ENCODE measurements at regions not wholly inside any gene's neighbourhood (a gene's known extent, or its start where the extent isn't known, plus 50 kb on each side); places are given as distances from the start of the nearest gene placed in this dataset.
"Not testable (repeated sequence)": the region's sequence is repeated elsewhere in the genome, so short reads cannot be mapped to it uniquely, and the experiment has no call there.

- peak; percentile 62 for DNase-seq
Measured at GRCh38 chr10:4633776-4634175, 192.2 kb upstream of the AKR1E2 start.

DNA sequence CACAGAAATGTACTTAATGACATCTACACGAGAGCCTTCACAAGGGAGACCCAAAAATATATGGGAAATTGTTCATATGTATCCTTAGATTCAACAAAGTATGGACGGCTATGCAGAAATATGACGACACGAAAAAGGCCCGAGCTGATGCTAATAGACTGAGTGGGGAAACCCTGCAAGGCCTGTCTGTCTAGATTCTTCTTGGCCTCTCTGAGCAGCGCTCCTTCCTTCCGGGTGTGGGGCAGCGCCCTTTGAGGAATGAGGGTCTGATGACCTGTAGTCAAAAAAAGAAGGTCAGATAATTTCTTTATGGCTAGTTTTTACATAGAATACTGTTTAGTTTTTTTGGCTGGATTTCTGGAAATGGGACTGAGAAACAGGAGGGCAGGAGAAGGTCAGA lies 192.8 kb upstream of the AKR1E2 start:
- no peak for DNase-seq

DNA sequence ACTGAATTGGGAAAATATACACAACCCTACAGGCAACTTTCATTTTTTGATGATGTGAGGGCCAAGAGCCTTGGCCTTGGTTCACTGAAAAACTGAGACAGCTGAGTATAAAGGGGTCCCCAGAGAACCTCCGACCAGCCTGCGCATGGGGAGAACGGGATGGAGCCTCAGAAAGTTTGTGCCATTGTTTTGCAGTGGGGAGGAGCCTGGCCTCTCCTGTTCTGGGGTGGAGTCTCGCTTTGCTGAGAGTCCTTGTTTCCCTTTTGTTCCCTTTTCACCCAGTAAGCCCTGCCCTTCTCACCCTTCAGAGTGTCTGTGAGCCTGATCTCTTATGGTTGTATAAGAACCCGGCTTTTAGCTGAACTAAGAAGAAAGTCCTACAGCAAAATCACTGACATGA lies 193.2 kb upstream of the AKR1E2 start:
- no peak for DNase-seq

GRCh38 chr10:4626919-4627318 lies 199.1 kb upstream of the AKR1E2 start:
- DNase-seq, result no peak

DNA sequence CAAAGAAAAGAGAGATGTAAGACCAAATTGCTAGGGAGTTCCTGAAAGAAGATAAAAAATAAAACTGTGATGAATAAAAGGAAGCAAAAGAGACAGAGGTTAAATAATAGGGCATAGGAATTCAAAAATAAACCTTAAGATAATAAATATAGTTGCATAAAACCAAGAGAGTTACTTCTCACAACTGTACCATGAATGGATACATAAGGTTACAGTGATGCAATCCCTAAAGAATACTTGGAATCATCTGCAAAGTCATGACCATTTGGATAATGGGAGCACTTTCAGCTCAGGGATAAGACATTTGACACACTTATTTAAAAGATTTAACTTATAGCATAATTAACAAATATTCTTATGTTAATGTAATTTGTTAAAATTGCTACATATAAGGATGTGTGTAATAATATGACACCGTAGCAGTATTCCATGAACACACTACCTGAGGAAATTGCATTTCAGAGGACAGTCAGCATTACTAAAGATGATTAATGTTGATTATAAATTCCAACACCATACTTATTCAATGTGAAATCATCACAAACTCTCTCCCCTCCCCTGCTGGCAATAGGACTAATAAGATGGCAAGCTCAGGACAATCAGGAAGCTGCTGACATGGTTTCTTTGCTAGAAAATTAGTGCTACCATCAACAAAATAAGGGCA lies 202.1 kb upstream of the AKR1E2 start:
- no peak for DNase-seq

GRCh38 chr10:4623200-4623599 lies 202.8 kb upstream of the AKR1E2 start:
- DNase-seq, result no peak

- DNase-seq, result no peak
Measured at GRCh38 chr10:4622384-4622783, 203.6 kb upstream of the AKR1E2 start.

- no peak for DNase-seq
Measured at GRCh38 chr10:4617589-4617988, 208.4 kb upstream of the AKR1E2 start.

DNA sequence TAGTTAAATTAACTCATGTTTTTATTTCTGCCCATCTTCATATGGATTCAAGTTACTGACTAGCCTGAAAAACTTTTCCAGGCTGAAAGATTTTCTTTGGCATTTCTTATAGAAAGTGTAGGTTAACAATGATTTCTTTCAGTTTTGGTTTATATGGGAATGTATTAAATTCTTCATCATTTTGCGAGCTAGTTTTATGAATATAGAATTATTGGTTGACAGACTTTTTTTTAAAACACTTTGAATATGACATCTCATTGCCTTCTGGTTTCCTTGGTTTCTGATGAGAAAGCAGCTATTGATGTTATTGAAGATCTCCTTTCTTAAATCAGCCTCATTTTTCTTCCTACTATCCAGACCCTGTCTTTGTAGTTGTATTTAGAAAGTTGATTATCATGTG lies 211.0 kb upstream of the AKR1E2 start:
- DNase-seq, result no peak

DNA sequence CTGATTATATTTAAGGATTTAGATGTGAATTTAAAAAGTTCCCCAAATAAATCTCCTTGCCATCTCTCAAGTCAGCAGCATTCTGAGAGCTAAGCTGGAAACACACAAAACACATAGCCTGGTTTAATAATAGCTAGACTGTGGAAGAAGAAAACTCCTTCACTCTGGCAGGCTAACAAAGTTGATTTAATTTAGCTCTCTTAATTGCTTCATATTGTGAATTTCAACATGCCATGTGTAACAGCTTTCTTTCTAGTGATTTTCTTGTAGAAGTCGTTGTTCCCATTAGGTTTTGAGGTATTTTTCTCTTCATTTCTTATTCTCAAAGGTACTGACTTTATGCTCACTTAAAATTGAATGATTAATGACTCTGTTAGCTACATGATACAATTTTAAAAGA lies 216.8 kb upstream of the AKR1E2 start:
- no peak for DNase-seq

- DNase-seq, result no peak
Measured at GRCh38 chr10:4607681-4608080, 218.3 kb upstream of the AKR1E2 start.

DNA sequence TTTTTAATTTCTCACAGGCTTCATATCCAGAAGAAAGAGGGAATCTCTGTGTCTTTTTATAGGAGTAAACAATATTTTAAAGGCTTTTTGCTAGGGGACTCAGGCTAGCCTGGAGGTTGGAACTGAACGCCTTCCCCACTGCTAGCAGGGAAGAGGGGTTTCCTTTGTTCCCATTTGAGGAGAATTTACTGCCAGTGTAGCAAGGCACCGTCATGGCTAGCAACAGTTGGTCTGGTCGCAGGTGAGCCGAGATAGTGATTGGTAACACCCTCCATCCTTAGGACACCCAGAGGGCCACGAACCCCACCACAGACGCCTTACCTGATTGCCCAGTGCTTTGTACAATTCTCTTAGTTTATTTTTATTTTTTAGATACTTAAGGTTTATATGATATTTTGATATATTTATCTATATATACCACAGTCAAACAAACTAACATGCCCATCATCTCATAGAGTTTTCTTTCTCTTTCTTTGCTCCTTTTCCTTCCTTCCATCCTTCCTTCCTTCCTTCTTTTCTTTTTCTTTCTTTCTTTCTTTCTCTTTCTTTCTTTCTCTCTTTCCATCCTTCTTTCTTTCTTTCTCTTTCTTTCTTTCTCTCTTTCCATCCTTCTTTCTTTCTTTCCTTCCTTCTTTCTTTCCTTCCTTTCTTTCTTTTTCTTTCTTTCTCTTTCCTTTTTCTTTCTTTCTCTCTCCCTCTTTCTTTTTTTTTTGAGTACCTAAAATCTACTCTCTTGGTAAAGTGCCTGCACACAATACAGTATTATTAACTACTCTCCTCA lies 219.0 kb upstream of the AKR1E2 start:
- no peak for DNase-seq

- DNase-seq, result no peak
Measured at GRCh38 chr10:4602764-4603491, 223.1 kb upstream of the AKR1E2 start.

DNA sequence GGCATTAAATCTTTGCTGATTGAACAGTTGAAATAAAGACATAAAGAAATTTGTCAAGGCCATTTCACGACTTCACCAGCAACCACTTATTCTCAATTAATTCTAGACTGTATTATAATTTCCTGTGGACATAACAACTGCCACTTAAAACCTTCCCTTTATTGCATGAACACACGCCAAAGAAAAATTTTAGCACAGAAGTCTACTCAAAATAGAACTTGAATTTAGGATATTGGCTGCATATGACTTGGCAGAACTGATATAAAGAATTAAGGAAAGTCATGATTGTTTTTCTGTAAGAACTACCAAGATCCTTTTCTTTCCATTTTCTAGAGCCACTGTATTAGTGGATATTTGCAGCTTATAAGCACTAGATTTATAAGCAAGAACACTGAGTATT lies 226.5 kb upstream of the AKR1E2 start:
- no peak for DNase-seq

- not testable (repeated sequence) for DNase-seq
Measured at GRCh38 chr10:4597898-4598297, 228.1 kb upstream of the AKR1E2 start.

GRCh38 chr10:4596951-4597350 lies 229.1 kb upstream of the AKR1E2 start:
- DNase-seq, result peak; percentile 21

GRCh38 chr10:4595719-4596319 lies 230.2 kb upstream of the AKR1E2 start:
- DNase-seq, result peak; percentile 41

GRCh38 chr10:4590807-4591206 lies 235.2 kb upstream of the AKR1E2 start:
- peak; percentile 36 for DNase-seq

- no peak for DNase-seq
Measured at GRCh38 chr10:4588824-4589223, 237.2 kb upstream of the AKR1E2 start.

GRCh38 chr10:4587466-4587865 lies 238.5 kb upstream of the AKR1E2 start:
- DNase-seq, result no peak

DNA sequence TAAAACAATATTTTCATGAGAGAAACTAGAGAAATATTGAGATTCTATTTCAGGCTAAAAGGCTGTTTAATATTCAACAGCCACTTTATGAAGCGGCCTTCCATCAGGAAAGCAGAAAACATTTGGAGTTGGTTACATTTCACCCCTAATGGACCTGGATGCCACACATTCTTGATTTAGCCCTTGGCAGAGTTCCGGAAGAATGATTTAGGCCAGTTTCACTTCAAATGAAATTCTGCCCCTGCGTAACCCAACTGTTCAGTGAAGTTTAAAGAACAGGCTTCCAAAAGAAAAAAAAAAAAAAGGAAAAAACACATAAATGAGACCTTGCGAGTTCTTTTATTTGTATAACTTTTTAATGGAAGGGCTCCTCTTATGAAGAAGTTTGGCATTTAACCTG lies 239.2 kb upstream of the AKR1E2 start:
- DNase-seq, result no peak

DNA sequence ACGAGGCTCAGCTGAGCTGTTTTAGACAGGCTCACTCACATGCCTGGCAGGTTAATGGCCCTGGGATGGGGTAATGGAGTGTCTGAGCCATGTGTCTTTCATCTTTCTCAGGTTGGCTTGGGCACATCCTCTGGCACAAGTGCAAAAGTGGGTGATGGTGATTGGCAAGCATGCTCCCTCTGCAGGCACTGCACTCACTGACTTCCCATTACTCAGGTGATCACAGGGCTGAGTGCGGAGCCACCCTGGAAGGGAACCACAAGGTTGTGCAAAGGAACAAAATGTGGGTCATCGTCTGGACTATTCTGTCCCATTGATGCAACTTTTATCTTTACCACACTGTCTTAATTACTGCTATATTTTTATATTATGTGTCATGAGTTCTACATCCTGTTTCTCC lies 244.1 kb upstream of the AKR1E2 start:
- DNase-seq, result no peak

DNA sequence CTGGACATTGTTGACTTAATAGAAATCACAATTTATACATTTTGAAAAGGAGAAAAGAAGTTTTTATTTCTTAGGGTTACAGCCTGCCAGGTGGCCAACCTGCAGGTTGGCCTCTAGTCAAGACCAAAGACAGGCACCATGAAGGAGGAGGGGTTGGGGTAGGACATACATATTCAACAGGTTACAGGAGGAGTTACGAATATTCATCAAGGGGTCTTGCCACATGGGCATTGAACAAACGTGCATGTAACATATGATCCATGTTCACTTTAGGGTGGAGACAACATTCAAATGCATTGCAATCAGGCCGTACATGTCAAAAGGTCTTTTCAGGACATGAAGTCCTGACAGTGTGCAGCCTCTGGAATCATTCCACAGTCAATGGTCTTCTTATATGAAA lies 246.2 kb upstream of the AKR1E2 start:
- DNase-seq, result no peak
